ENCODE measurements at regions not wholly inside any gene's neighbourhood (a gene's known extent, or its start where the extent isn't known, plus 50 kb on each side); places are given as distances from the start of the nearest gene placed in this dataset.

- TF ChIP-seq POLR2AphosphoS5 (IDR thresholded peaks at IDR 0.05; ENCODE audit: insufficient read depth in 1 of 2, low read depth in 1 of 2): no peak
- TF ChIP-seq POLR2A (IDR thresholded peaks at IDR 0.05): no peak
- no peak for TF ChIP-seq CTCF (IDR thresholded peaks at IDR 0.05)
- Histone ChIP-seq H3K27ac (no peak overlapping the region), H3K9me3 (no peaks in the 10 kb centered on the region), H3K4me3 (no peak overlapping the region), H3K27me3 (no peaks in the 10 kb centered on the region), H3K4me1 (no peaks in the 10 kb centered on the region), H3K36me3 (no peaks in the 10 kb centered on the region)
- intact Hi-C loops (cut with DNase I): no loop called here
- DNase-seq (ENCODE audit: extremely low spot score in 2 of 2): no peak
Observed at GRCh38 chr10:2701802-2702201, 365.5 kb upstream of the PFKP start.

- no peaks in the 10 kb centered on the region for H3K9me3 ChIP-seq
- intact Hi-C loops (cut with DNase I): no loop called here
- TF ChIP-seq CTCF (IDR thresholded peaks at IDR 0.05) (no peak), POLR2AphosphoS5 (IDR thresholded peaks at IDR 0.05; ENCODE audit: insufficient read depth in 1 of 2, low read depth in 1 of 2) (no peak), POLR2A (IDR thresholded peaks at IDR 0.05) (no peak)
- H3K4me1 ChIP-seq: no peaks in the 10 kb centered on the region
- DNase-seq (ENCODE audit: extremely low spot score in 2 of 2): no peak
- no peaks in the 10 kb centered on the region for H3K27me3 ChIP-seq
- H3K27ac ChIP-seq: no peak overlapping the region
- no peak overlapping the region for H3K4me3 ChIP-seq
- H3K36me3 ChIP-seq: no peaks in the 10 kb centered on the region
Observed at GRCh38 chr10:2700626-2701305, 366.6 kb upstream of the PFKP start.

GRCh38 chr10:2688958-2689357 lies 378.4 kb upstream of the PFKP start:
- no peaks in the 10 kb centered on the region for H3K9me3 ChIP-seq
- H3K36me3 ChIP-seq: no peaks in the 10 kb centered on the region
- H3K27ac ChIP-seq: no peak overlapping the region
- H3K27me3 ChIP-seq: no peaks in the 10 kb centered on the region
- no peak for TF ChIP-seq POLR2AphosphoS5 (IDR thresholded peaks at IDR 0.05; ENCODE audit: insufficient read depth in 1 of 2, low read depth in 1 of 2)
- no peak for TF ChIP-seq POLR2A (IDR thresholded peaks at IDR 0.05)
- TF ChIP-seq CTCF (IDR thresholded peaks at IDR 0.05): no peak
- no peak overlapping the region for H3K4me3 ChIP-seq
- DNase-seq (ENCODE audit: extremely low spot score in 2 of 2): no peak
- intact Hi-C loops (cut with DNase I): no loop called here
- H3K4me1 ChIP-seq: no peaks in the 10 kb centered on the region

GRCh38 chr10:2686691-2687090 lies 380.7 kb upstream of the PFKP start:
- Histone ChIP-seq H3K36me3 (no peaks in the 10 kb centered on the region), H3K4me3 (no peak overlapping the region), H3K27ac (no peak overlapping the region), H3K27me3 (no peaks in the 10 kb centered on the region), H3K9me3 (no peaks in the 10 kb centered on the region), H3K4me1 (no peaks in the 10 kb centered on the region)
- TF ChIP-seq CTCF (IDR thresholded peaks at IDR 0.05) (no peak), POLR2A (IDR thresholded peaks at IDR 0.05) (no peak), POLR2AphosphoS5 (IDR thresholded peaks at IDR 0.05; ENCODE audit: insufficient read depth in 1 of 2, low read depth in 1 of 2) (no peak)
- intact Hi-C loops (cut with DNase I): no loop called here
- DNase-seq (ENCODE audit: extremely low spot score in 2 of 2): no peak

- Histone ChIP-seq H3K27me3 (no peaks in the 10 kb centered on the region), H3K27ac (no peak overlapping the region), H3K36me3 (no peaks in the 10 kb centered on the region), H3K4me1 (no peaks in the 10 kb centered on the region), H3K9me3 (no peaks in the 10 kb centered on the region), H3K4me3 (no peak overlapping the region)
- no peak for DNase-seq (ENCODE audit: extremely low spot score in 2 of 2)
- intact Hi-C loops (cut with DNase I): no loop called here
- TF ChIP-seq POLR2AphosphoS5 (IDR thresholded peaks at IDR 0.05; ENCODE audit: insufficient read depth in 1 of 2, low read depth in 1 of 2) (no peak), CTCF (IDR thresholded peaks at IDR 0.05) (no peak), POLR2A (IDR thresholded peaks at IDR 0.05) (no peak)
Observed at GRCh38 chr10:2682491-2682890, 384.9 kb upstream of the PFKP start.
